Fibroblast of lung (primary cell): ENCODE measurements at regions not wholly inside any gene's neighbourhood (a gene's known extent, or its start where the extent isn't known, plus 50 kb on each side); places are given as distances from the start of the nearest gene placed in this dataset.

Source experiments
- DNase-seq, 2 donors: peaks; one replicate each; pipeline versions ENCODE4 v3.0.0 to v3.0.0-alpha.2; 2010; ENCODE audit warnings: low read depth in 2 of 2
- H2AFZ ChIP-seq: 2 replicates; pipeline ENCODE4 v1.5.1; 2012; ENCODE audit warnings: low read length, control low read depth, inconsistent platforms
- H3K27ac ChIP-seq: 2 replicates; pipeline ENCODE4 v1.5.1; 2011; ENCODE audit warnings: low read length, control low read depth; ENCODE audit not compliant: insufficient read depth
- H3K27me3 ChIP-seq: 2 replicates; pipeline ENCODE4 v1.5.1; 2011; ENCODE audit warnings: mild to moderate bottlenecking, low read length; ENCODE audit not compliant: control insufficient read depth, insufficient read depth
- H3K36me3 ChIP-seq: 2 replicates; pipeline ENCODE4 v1.5.1; 2011; ENCODE audit warnings: low read length; ENCODE audit not compliant: control insufficient read depth, insufficient read depth
- H3K4me1 ChIP-seq: 2 replicates; pipeline ENCODE4 v1.5.1; 2011; ENCODE audit warnings: low read length; ENCODE audit not compliant: control insufficient read depth, insufficient read depth; ENCODE audit errors: extremely low read depth
- H3K4me2 ChIP-seq: 2 replicates; pipeline ENCODE4 v1.5.1; 2011; ENCODE audit warnings: low read length, control low read depth; ENCODE audit not compliant: insufficient read depth; ENCODE audit errors: extremely low read depth
- H3K4me3 ChIP-seq, 4 experiments: fragments of 200-600 bp in 1 of 4; sonication (generic) in 1 of 4; replicated peaks in 1 of 4; 2 replicates each; pipeline ENCODE4 v1.5.1; 2011 to 2016; ENCODE audit warnings: low read length in 4 of 4, low read depth in 3 of 4, mild to moderate bottlenecking in 3 of 4, control low read depth in 2 of 4, inconsistent platforms in 1 of 4, mixed read lengths in 1 of 4; ENCODE audit not compliant: insufficient read depth in 1 of 4; ENCODE audit errors: control extremely low read depth in 1 of 4
- H3K79me2 ChIP-seq: 2 replicates; pipeline ENCODE4 v1.5.1; 2012; ENCODE audit warnings: mild to moderate bottlenecking, low read length, inconsistent platforms; ENCODE audit not compliant: control insufficient read depth, insufficient read depth
- H3K9ac ChIP-seq: 2 replicates; pipeline ENCODE4 v1.5.1; 2011; ENCODE audit warnings: mild to moderate bottlenecking, low read length, control low read depth; ENCODE audit not compliant: insufficient read depth
- H3K9me3 ChIP-seq: 2 replicates; pipeline ENCODE4 v1.5.1; 2012; ENCODE audit warnings: low read depth, low read length; ENCODE audit not compliant: control insufficient read depth, insufficient read depth
- H4K20me1 ChIP-seq: 2 replicates; pipeline ENCODE4 v1.5.1; 2011; ENCODE audit warnings: low read length; ENCODE audit not compliant: control insufficient read depth, insufficient read depth; ENCODE audit errors: extremely low read depth
- EZH2 ChIP-seq: IDR thresholded peaks from 2 replicates; pipeline ENCODE4 v1.5.1; 2012; ENCODE audit warnings: low read length, control low read depth, mild to moderate bottlenecking; ENCODE audit errors: missing control alignments
- TF ChIP-seq, protein P1 (sequence below), 2 donors: IDR thresholded peaks in 1 of 2; conservative IDR thresholded peaks in 1 of 2; 1 replicate in 1 of 2; 2 replicates in 1 of 2; pipeline ENCODE4 v1.5.1; 2011 to 2012; ENCODE audit warnings: low read length in 2 of 2, control low read depth in 1 of 2, inconsistent platforms in 1 of 2, low read depth in 1 of 2, mild to moderate bottlenecking in 1 of 2

DNA sequence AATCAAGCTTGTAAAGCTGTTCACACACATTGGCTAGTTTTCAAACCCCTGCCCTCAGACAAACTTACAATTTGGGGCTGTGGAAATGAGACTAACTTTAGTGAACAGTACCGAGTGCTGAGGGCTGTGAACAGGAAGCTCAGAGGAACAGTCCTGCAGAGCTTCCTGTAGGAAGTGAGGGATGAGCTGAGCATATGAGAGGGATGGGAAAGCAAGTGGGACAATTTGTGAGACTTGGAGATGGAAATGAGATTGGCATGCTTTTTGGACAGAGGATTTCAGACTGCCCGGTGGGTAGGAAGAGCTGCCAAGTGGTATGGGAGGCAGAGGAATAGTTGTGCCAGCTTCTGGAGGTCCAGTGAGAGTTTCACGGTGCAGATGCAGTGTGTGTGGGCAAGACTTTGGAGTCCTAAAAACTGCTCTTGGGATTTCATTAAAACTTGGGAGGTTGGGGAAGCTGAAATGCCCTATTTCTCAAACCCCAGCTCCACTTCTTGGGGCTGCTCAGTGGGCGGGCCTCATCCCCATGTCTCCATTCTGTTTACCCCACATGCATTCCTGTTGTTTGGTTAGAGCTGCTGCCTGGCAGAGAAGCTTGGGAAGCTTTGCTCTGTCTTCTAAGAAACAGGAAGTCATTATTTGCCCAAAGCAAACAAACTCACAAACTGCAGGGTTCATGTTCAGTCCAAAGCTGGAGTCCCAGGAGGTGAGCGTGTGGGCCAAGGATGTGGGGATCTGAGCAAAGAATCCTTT is 267.5 kb downstream of the ZSWIM6 start:
- H3K4me3 ChIP-seq = no peak overlapping the region
- peak; percentile 26 to 34 for DNase-seq
- no peak overlapping the region for H3K27ac ChIP-seq
- no peaks in the 10 kb centered on the region for H3K79me2 ChIP-seq
- H3K36me3 ChIP-seq = no peaks in the 10 kb centered on the region
- no peak overlapping the region for H3K4me2 ChIP-seq
- H4K20me1 ChIP-seq = no peaks in the 10 kb centered on the region
- H3K9ac ChIP-seq = no peak overlapping the region
- H3K4me1 ChIP-seq = no peaks in the 10 kb centered on the region
- H3K27me3 ChIP-seq = peaks cover 10% of the 10 kb centered on the region
- peak overlapping the region; percentile 5 for H2AFZ ChIP-seq
- TF ChIP-seq EZH2 = no peak
- TF ChIP-seq, protein P1, sequence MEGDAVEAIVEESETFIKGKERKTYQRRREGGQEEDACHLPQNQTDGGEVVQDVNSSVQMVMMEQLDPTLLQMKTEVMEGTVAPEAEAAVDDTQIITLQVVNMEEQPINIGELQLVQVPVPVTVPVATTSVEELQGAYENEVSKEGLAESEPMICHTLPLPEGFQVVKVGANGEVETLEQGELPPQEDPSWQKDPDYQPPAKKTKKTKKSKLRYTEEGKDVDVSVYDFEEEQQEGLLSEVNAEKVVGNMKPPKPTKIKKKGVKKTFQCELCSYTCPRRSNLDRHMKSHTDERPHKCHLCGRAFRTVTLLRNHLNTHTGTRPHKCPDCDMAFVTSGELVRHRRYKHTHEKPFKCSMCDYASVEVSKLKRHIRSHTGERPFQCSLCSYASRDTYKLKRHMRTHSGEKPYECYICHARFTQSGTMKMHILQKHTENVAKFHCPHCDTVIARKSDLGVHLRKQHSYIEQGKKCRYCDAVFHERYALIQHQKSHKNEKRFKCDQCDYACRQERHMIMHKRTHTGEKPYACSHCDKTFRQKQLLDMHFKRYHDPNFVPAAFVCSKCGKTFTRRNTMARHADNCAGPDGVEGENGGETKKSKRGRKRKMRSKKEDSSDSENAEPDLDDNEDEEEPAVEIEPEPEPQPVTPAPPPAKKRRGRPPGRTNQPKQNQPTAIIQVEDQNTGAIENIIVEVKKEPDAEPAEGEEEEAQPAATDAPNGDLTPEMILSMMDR (conservative IDR thresholded peaks at IDR 0.05 in 1 of 2, IDR thresholded peaks at IDR 0.05 in 1 of 2; ENCODE audit: low read depth in 1 of 2, low read length in 2 of 2) = no peak
- H3K9me3 ChIP-seq = no peaks in the 10 kb centered on the region

DNA sequence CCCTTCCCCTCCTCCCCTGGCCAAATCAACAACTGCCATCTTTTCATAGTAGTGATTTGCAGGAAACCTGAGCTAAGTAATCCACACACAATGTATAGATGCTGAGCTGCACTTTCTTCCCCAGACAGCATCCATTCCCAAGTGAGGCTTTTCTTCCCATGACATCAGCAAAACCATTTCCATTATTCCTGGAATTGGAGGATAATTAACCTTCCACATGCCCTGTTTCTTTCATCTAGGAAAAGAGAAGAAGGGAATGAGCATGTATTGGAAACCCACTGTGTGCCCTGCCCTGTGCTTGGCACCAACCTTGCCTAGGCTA is 268.0 kb downstream of the ZSWIM6 start:
- H3K4me1 ChIP-seq = no peaks in the 10 kb centered on the region
- no peak overlapping the region for H3K9ac ChIP-seq
- H2AFZ ChIP-seq = no peak overlapping the region
- DNase-seq = no peak
- H3K36me3 ChIP-seq = no peaks in the 10 kb centered on the region
- H3K4me3 ChIP-seq = no peak overlapping the region
- H3K27me3 ChIP-seq = peaks cover 8% of the 10 kb centered on the region
- no peaks in the 10 kb centered on the region for H3K79me2 ChIP-seq
- H3K4me2 ChIP-seq = no peak overlapping the region
- TF ChIP-seq EZH2 = no peak
- TF ChIP-seq, protein P1 (conservative IDR thresholded peaks at IDR 0.05 in 1 of 2, IDR thresholded peaks at IDR 0.05 in 1 of 2; ENCODE audit: low read depth in 1 of 2, low read length in 2 of 2) = no peak
- no peaks in the 10 kb centered on the region for H4K20me1 ChIP-seq
- H3K9me3 ChIP-seq = no peaks in the 10 kb centered on the region
- no peak overlapping the region for H3K27ac ChIP-seq

DNA sequence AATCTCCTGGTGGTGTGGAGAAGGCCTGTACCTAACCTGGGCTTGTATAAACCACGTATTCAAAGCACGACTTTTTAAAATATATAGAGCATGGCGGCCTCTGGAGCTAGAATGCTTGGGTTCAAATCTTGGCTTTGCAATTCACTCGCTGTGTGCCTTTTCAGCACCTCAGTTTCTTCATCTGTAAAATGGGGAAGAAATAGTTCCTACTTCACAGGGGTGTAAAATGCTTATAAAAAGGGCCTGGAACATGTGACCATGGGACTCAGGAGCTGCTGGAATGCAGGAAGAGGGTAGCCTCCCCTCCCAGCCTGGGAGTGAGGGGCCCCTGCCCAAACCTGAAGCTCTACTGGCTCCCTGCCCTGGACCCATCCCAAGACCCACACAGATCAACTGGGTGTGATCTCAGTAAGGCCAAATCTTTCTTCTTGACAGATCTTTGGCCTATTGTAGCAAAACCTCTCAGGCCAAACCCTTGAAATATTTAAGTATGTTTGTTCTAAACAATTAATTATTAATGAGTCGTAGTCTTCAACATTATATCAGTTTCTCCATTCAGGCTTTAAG is 269.0 kb downstream of the ZSWIM6 start:
- H3K4me3 ChIP-seq = no peak overlapping the region
- peaks cover 8% of the 10 kb centered on the region for H3K27me3 ChIP-seq
- peak in 1 of 2 donors; percentile 67 for DNase-seq
- TF ChIP-seq, protein P1 (conservative IDR thresholded peaks at IDR 0.05 in 1 of 2, IDR thresholded peaks at IDR 0.05 in 1 of 2; ENCODE audit: low read depth in 1 of 2, low read length in 2 of 2) = no peak
- no peak for TF ChIP-seq EZH2
- H4K20me1 ChIP-seq = no peaks in the 10 kb centered on the region
- no peak overlapping the region for H3K9ac ChIP-seq
- H3K4me2 ChIP-seq = no peak overlapping the region
- H3K4me1 ChIP-seq = no peaks in the 10 kb centered on the region
- H3K36me3 ChIP-seq = no peaks in the 10 kb centered on the region
- no peaks in the 10 kb centered on the region for H3K79me2 ChIP-seq
- no peak overlapping the region for H3K27ac ChIP-seq
- H3K9me3 ChIP-seq = no peaks in the 10 kb centered on the region
- no peak overlapping the region for H2AFZ ChIP-seq
